HK-2 (cell line): ENCODE measurements at regions not wholly inside any gene's neighbourhood (a gene's known extent, or its start where the extent isn't known, plus 50 kb on each side); places are given as distances from the start of the nearest gene placed in this dataset.

Experiments
- DNase-seq: peaks from one replicate; pipeline ENCODE4 v3.0.0-alpha.2; 2018; ENCODE audit not compliant: unreplicated experiment

DNA sequence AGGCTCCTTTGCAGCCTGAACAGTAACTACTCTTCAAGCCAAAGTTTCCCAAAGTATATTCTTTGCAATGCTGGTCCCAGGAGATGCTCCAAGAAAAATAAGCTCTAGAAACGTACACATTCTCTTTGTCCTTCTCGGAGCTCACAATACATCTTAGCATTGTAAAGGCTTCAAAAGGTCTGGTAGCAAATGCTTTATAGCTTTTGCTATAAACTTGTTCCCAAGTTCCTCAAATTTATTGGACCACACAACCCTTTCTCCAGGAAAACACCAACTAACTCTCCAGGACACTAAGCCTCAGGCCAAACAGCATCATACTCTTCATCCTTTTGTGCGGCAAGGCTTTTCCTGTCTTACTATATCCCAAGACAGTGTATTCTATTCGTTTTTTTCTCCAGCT, 455.6 kb upstream of the PROK2 start:
- no peak for DNase-seq

DNA sequence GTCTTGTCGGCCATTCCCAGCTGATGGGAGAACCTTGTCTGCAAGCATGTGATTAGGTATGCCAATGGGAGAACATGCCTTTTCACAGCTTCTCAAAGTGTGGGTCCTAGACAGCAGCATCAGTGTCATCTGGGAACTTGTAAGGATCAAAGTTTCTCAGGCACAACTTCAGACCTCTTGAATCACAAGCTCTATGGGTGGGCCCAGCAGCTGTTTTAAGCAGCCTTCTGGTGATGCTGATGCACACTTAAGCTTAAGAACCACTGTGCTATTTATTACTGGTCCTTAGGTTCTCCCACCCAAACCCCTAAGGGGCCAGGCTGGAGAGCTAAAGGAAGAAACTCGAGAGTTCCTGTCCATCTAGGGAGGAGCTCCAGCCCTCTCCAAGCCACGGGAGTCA, 453.9 kb upstream of the PROK2 start:
- DNase-seq = no peak

DNA sequence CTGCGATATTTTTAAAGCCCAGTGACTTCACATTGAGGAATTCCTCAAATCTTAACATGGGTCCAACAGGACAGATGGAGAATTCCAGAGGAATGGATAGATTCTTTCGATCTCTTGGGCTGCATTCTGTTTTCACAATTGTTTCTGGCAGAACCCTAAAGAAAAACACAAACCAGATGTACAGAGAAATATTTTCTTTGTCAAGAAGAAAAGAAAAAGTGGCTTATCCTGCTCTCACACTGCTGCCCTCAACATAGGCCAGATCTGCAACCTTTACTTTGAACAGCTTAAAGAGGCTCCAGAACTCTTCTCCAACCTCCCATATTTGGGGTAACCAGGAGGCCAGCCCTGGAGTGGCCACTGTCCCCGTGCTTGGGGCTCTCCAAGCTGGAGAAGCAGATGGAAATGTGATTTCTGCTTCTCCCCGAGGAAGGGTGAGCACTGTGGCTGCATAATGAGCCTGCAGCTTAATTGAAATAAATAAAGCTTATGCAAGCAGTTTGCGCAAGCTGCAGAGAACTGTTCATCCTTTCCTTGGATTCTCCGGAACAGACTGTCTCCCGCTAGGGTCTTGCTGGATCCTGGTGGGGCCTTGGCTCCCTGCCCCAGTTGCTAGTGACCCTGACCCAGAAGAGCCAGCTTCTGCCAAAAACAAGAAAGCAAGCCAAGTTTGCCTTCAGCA, 453.2 kb upstream of the PROK2 start:
- DNase-seq = no peak

DNA sequence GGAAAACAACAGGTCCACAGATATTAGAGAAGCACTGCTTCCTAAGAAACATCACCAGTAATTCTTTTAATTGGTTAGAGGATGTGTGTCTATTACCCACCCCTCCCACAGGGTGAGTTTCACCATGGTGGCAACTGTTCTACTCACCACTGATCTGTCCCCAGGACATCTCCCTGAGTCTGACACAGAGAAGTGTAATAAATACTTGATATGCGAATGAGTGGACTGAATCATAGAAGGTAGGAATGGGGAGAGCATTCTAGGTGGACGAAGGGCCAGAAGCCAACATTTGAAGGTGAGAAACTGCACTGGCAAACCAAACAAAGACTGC, 452.7 kb upstream of the PROK2 start:
- no peak for DNase-seq

DNA sequence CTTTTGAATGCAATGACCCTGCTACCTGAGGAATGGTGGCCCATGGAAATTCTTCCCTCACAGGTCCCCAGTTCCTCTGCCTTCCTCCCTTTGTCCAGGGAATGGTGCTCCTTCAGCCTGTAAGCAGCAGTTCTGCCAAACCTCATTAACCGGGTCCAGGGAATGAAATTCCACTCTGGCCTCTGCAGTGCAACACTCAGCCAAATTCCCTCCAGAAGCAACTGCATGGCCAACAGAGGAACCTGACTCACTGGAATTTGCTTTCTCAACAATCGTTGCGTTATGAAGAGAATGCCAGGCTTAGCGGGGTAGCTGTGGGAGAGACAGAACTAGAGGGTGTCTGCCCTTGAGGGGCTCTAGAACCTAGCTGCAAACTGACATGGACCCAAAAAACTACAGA, 449.4 kb upstream of the PROK2 start:
- DNase-seq = no peak

DNA sequence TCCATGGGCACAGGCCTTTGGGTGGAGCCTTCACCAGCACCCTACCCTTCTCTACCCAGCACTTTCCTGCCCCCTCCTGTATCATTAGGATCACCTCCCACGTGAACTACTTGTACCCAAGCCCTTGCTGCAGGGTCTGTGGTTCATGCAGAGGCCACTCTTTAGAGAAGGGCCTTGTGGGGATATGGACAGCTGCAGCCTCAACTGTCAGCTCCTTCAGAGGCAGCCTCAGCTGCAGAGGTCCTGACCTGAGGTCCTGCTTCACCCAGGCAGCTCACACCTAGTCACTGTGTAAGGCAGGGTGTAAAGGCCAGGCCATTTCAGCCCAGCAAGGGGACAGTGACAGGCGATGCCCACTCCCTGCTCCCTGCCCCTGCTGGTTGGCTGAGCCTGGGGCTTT, 448.6 kb upstream of the PROK2 start:
- DNase-seq = no peak

DNA sequence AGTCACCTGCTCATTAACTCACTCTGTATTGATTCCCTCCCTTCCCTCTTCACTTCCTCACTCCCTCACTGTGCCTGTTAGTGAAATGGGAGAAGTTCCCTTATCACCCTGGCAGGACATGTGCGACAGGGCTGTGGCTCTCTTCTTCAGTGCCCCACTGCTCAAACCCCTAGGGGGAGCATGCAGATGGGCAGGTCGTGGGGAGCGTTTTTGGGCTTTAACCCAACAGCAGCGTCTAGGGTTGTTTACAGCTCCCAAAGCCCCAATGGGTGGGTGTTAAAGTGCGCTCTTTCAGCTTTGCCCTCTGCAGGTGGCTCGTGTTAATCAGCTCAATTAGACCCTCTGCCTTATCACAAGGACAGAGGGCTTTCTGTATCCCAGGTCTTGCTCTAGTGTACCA, 447.8 kb upstream of the PROK2 start:
- DNase-seq = no peak

DNA sequence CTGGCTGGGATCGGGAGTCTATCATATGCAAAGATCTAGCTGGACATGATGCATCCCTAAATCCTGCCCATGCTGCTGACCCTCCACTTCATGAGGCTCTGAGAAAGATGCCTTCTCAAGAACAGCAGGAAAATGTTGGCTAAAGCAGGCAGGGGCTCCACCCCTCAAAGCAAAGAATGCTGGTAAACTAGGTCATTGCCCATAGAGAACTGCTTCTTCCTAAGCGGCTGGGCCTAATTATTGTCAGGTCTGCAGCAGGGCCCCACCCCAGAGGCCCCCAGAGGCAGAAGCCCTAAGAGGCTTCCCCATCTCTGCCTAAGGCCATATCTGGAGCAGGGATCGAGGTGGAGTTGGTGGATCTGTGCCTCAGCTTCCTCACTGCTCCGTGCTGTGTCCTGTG, 447.4 kb upstream of the PROK2 start:
- no peak for DNase-seq

DNA sequence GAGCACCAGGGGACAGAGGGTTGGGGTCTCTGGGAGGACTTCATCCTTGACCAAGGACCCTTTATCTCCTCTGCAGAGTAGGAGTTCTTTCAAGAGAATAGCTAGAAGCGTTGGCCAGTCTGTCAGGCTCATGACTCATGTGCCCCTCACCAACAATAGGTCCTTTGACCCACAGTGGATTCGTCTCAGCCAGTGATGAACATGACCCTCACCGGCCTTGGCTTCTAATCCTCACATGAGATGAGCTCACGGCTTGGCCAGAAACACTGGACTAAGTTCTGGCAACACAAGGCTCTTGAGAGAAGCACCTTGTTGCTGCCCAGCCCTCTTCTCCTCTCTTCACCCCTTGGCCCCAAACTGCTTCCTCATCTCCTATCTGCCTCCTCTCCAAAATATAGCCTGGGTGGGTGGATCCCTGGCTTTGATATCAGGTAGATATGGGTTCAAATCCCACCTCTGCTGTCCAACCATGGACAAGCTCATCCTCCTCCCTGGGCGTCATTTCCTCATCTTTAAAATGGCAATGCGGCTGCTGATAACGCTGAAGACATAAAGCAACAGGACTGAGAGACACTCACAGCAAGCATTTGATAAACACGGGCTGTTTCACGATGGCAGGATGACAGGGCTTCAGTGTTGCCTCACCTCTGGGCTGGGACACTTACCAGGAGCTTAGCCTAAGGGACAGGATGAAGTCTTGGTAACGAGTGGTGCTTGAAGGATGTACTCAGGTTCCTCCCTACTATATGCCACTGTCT, 446.7 kb upstream of the PROK2 start:
- DNase-seq = no peak

DNA sequence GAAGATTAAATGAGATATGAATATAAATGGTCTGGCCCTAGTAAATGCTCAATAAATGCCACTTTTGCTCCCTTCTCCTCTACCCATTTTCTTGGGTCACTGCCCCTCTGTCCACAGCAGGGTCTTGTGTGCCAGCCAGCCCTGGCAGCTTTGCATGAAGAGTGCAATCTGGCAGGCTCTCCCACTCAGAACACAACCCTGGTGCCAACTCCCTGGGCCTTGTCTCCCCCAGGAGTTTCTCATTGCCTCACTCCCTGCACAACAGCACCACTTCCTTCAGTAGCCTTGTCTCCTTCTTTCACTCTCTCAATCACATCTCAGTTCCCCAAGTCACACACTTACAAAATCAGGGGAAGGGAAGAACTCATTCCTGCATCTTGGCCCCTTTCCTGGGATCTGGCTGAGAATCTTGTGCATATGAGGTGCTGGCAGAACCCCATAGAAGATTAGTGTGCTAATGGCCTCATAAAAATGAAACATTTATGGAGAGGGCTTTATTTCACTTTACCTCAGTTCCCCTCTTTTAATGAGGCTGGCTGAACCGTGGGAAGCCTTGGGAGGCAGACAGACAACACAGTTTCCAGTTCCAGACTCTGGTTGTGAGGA, 445.9 kb upstream of the PROK2 start:
- DNase-seq = no peak

DNA sequence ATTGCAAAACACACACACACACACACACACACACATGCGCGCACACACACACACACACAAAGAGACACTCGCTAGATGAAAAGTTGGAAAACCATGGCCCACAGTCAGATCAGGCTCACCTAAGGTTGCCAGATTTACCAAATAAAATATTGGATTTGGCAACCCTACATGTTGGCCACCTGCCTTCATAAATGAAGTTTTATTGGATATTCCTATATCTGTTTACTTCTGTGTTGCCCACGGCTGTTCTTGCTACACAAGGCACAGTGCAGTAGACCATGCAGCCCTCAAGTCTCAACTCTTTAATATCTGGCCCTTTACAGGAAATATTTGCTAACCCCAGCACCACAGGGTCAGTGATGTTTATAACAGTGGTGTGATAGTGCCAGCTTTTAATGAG, 445.0 kb upstream of the PROK2 start:
- no peak for DNase-seq

DNA sequence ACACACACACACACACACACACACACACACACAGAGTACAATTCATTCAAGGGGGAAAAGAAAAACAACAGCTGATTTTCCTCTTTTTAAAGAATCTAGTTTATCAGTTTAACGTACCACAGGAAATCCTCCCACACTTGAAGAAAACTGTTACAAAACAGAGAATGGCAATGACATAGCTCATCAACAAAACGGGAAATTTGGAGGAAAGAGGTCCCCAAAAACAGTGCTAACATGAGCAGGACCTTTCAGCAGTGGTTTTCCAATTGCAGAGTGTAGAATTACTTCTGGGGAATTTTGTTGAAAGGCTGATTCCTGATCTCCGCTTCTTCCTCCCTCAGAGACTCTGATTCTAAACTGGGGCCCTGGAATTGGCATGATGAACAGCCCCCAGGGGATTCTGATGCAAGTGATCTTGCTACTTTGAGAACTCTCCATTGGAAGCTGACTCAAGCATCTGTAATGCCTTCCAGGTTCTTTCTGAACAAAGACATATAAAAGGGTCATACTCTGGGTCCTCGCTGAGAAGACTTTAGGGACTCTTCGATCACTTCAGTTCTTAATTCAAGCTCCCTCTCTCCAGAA, 442.6 kb upstream of the PROK2 start:
- DNase-seq = no peak

DNA sequence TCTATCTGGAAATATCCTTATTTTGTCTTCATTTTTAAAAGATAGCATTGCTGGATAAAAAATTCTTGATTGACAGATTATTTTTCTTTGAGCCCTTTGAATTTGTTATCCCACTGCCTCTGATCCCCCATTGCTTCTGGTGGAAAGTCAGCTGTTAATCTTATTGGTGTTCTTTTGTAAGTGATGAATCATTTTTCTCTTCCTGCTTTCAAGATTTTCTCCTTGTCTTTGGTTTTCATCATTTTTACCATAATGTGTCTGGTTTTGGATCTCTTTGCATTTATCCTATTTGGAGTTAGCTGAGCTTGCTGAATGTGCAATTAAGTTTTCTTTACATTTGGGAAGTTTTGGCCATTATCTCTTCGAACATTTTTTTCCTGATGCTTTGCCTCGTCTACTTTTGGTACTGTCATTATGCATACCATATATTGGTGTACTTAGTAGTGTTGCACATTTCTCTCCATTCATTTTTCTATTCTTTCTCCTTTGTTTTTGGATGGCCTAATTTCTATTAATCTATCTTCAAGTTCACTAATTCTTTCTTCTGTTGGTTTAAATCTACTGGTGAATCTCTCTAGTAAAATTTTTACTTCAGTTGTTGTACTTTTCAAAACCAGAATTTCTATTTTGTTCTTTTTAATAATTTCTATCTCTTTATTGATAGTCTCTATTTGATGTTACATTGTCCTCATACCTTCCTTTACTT, 440.0 kb upstream of the PROK2 start:
- no peak for DNase-seq

DNA sequence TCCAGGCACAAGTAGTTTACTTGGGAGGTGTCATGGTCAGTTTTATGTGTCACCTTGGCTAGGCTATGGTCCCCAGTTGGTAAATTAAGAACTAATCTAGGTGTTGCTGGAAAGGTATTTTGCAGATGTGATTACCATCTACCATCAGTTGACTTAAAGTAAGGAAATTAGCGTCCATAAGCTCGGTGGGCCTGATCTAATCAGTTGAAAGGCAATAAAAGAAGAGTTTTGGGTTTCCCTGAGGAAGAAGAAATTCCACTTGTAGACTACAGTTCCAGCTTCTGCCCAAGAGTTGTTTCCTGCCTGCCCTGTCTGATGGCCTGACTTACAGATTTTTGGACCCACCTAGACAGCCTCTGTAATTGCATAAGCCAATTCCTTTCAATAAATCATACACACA, 438.7 kb upstream of the PROK2 start:
- DNase-seq = no peak

DNA sequence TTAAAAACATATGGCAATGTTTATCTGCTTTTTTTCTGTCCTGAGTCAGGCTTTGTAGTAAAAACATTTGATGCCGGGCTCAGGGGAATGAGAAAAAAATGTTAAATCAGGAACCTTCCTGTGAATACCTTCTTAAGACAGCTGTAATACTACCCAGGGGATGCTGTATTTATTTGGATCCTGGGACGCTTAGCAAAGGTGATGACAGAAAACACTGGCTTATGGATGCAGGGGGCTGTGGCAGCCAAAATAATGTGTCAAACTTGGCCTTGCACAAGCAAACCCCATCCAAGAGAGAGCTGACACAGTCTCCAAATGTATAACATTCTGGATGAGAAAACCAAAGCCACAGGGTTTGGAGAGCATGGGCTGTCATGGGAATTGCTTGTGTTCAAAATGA, 438.2 kb upstream of the PROK2 start:
- no peak for DNase-seq

DNA sequence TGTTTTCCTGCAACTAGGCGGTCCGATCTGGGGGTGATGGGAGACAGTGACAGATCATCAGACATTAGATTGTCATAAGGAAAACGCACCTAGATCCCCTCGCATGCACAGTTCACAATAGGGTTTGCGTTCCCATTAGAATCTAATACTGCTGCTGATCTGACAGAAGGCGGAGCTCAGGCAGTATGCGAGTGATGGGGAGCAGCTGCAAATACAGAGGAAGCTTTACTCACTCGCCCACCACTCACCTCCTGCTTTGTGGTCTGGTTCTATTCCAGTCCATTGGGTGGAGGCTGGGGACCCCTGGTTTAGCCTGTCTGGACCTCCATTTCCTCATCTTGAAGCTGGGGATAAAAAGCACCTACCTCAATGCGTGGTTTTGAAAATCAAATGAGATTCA, 437.5 kb upstream of the PROK2 start:
- no peak for DNase-seq

DNA sequence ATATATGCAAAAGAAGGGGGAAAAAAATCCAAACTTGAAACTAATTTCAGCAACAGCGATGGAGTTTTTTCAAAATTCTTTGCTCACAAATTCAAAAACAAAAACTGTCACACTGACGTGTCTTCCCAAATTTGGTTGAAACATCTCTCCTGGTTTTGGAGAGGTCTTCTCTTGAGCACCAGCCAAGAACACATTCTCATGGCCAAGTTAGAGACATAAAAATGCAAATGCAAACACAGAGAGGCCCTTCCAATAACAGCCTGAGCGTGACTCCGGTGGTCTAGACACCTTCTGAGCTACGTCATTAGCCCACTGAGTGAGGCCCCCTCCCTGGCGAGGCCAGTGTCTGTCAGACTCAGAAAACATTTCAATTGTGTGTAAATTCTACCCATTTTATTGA, 436.0 kb upstream of the PROK2 start:
- no peak for DNase-seq

DNA sequence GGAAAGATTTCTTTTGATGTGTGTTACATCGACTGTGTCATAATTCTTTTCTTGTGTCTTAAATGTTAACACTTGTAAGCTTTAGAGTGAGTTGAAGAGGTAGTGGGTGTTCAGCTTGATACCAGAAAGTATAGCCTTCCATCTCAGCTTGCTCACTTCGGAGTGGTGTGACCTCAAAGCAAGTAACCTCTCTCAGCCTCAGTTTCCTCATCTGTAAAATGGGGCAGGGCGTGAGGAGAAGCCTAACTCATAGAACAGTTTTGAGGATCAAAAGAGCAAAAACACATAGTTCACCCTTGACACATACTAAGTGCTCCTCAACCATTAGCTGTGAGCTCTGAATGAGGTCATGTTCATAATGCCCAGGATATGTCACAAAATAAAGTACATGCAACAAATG, 434.8 kb upstream of the PROK2 start:
- no peak for DNase-seq

DNA sequence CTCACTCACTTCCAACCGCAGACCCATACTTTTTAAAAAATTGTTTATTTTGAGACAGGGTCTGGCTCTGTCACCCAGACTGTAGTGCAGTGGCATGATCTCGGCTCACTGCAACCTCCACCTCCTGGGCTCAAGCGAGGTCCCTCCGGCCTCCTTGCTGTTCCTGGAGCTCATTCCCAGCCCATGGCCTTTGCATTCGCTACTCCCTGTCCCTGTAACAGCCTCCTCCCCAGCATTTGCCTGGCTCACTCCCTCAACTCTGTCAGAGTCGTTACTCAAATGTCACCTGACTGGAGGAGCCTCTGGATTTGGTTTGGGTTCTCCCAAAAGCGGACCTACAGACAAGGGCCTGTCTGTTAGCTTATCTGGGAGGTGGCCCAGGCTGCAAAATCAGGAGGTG, 432.6 kb upstream of the PROK2 start:
- no peak for DNase-seq

DNA sequence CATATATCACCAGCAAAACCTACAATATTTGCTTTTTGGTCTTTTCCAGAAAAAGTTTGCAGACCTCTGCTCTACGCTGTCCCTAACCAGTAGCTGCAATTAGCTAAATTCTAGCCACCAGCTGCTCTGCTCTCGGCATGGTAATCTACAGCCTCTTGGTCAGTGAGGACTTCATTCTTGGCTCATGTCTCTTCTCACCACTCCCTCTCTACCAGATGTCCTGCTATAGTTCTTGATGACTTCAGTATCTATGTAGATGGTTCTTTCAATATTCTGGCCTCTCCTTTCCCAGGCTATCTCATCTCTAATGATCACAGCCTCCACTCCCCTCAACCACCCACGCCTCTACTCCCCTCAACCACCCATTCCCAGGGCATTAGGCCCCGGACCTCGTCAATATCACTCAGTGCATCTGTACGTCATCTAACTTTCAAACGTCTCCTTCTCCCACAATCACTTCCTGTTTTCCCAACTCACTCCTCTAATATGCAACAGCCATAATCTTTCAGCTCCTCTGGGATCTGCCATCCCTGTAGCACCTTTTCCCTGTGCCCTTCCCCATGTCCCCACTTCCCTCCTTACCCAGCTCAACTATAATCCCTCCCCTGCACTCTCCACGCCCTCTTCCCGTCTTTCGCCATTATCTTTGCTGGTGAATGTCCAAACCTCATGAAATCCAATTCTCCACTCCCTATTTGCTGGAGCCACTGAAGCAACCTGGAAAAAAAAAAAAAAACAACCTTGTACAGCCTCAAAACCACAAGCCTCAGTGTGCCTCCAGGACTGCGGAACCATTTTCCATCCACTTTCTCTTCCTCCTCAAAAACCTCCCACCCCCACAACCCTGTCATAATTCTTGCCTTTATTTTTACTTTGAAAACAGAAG, 429.4 kb upstream of the PROK2 start:
- no peak for DNase-seq

DNA sequence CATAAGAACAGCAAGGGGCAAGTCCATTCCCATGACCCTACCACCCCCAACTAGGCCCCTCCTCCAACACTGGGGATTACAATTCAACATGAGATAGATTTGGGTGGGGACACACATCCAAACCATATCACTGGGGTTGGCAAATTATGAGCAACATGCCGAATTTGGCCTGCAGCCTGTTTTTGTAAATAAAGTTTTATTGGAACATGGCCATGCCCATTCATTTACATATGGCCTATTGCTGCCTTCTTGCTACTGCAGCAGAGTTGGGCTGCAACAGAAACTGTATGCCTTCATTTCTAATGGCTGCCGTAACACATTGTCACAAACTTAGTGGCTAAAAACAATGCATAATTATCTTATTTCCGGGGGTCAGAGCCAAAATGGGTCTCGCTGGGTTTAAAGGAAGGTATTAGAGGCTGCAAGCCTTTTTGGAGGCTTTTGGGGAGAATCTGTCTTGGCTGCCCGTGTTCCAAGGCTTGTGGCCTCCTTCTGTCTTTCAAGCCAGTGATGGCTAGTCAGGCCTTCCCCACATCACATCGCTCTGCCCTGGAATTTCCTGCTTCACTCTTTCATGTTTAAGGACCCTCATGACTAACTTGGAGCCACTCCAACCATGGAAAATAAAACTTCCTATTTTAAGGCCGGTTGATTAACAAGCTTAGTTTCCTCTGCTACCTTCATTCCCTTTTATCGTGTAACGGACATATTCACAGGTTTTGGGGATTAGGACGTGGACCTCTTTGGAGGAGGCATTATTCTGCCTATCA, 428.5 kb upstream of the PROK2 start:
- DNase-seq = no peak
